ENCODE measurements at regions not wholly inside any gene's neighbourhood (a gene's known extent, or its start where the extent isn't known, plus 50 kb on each side); places are given as distances from the start of the nearest gene placed in this dataset.

DNA sequence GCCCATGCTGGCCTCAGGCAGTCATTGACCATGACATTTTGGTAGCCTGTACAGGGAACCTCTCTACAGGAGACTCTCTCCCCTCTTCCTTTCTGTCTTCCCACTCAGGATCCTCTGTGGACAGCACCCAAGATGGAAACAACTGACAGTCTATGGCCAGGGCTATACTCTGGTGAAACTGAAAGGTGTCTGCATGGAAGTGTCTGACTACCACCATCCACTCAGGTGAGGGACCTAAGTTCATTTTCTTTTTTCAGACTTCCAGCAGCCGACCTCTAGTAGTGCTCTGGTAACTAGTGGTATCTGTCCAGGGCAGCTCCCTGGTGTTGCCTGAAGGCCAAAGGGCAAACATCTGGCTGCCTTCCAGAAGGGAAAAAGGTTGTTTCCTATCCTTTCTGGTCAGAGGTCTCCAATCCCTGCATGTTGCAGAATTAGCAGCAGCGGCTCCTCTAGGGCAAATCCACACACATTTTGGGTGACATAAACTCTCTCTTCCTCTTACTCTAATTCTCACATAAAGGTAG is 804.5 kb downstream of the C4orf33 start:
- BruUV-seq (replicated peaks), result no TSS peak

DNA sequence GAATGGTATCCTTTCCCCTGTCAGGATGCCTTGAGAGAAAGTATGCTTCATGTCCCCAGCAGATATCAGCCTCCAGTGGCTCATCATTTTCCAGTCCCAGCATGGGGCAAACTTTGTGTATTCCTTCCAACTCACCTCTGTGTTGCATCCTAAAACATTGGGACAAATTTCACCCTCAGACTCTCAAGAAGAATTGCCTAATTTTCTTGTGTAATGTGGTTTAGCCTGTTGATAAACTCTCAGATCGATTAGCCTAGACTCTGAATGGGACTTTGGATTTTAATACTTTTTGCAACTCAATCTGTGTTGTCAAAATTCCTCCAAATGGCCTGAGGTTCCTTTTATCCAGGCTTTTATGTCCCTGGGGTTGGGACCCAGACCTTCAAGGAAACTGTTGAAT is 805.3 kb downstream of the C4orf33 start:
- no TSS peak for BruUV-seq (replicated peaks)
- no peaks in the 10 kb centered on the region for H3K27me3 ChIP-seq (replicated peaks; ENCODE audit: insufficient read depth, low read depth, low read length, poor library complexity)
- DNase-seq (ENCODE audit: low spot score), result no peak
- ChIA-PET CTCF (no interaction called here), POLR2A (ENCODE audit: low non-redundant PET) (no interaction called here)
- H3K27ac ChIP-seq (ENCODE audit: low read depth, low read length, poor library complexity, severe bottlenecking), result no peak overlapping the region
- H3K4me1 ChIP-seq (ENCODE audit: insufficient read depth, low read length, poor library complexity, severe bottlenecking), result no peaks in the 10 kb centered on the region
- intact Hi-C loops (cut with micrococcal nuclease; ENCODE audit: unreplicated experiment), result no loop called here
- H3K9me3 ChIP-seq (ENCODE audit: low read depth, low read length, poor library complexity, severe bottlenecking), result no peaks in the 10 kb centered on the region
- no peak overlapping the region for H3K4me3 ChIP-seq (ENCODE audit: low read depth, low read length, poor library complexity, severe bottlenecking)
- H3K36me3 ChIP-seq (ENCODE audit: insufficient read depth, low read length, poor library complexity, severe bottlenecking), result no peaks in the 10 kb centered on the region
- TF ChIP-seq, protein P1, sequence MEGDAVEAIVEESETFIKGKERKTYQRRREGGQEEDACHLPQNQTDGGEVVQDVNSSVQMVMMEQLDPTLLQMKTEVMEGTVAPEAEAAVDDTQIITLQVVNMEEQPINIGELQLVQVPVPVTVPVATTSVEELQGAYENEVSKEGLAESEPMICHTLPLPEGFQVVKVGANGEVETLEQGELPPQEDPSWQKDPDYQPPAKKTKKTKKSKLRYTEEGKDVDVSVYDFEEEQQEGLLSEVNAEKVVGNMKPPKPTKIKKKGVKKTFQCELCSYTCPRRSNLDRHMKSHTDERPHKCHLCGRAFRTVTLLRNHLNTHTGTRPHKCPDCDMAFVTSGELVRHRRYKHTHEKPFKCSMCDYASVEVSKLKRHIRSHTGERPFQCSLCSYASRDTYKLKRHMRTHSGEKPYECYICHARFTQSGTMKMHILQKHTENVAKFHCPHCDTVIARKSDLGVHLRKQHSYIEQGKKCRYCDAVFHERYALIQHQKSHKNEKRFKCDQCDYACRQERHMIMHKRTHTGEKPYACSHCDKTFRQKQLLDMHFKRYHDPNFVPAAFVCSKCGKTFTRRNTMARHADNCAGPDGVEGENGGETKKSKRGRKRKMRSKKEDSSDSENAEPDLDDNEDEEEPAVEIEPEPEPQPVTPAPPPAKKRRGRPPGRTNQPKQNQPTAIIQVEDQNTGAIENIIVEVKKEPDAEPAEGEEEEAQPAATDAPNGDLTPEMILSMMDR (conservative IDR thresholded peaks at IDR 0.05; ENCODE audit: low read depth, low read length), result no peak
- TF ChIP-seq EZH2 (IDR thresholded peaks at IDR 0.05; ENCODE audit: borderline replicate concordance, low read depth, low read length, poor library complexity, severe bottlenecking), result no peak

More for the DNA sequence above, 804.5 kb downstream of the C4orf33 start:
- intact Hi-C loops (cut with micrococcal nuclease; ENCODE audit: unreplicated experiment), result no loop called here
- CTCF ChIA-PET, result no interaction called here
- Histone ChIP-seq H3K4me1 (ENCODE audit: insufficient read depth, low read length, poor library complexity, severe bottlenecking) (no peaks in the 10 kb centered on the region), H3K27ac (ENCODE audit: low read depth, low read length, poor library complexity, severe bottlenecking) (no peak overlapping the region), H3K4me3 (ENCODE audit: low read depth, low read length, poor library complexity, severe bottlenecking) (no peak overlapping the region), H3K9me3 (ENCODE audit: low read depth, low read length, poor library complexity, severe bottlenecking) (no peaks in the 10 kb centered on the region), H3K36me3 (ENCODE audit: insufficient read depth, low read length, poor library complexity, severe bottlenecking) (no peaks in the 10 kb centered on the region), H3K27me3 (replicated peaks; ENCODE audit: insufficient read depth, low read depth, low read length, poor library complexity) (no peaks in the 10 kb centered on the region)
- POLR2A ChIA-PET (ENCODE audit: low non-redundant PET), result no interaction called here
- no peak for DNase-seq (ENCODE audit: low spot score)
- TF ChIP-seq, protein P1 (conservative IDR thresholded peaks at IDR 0.05; ENCODE audit: low read depth, low read length), result no peak
- TF ChIP-seq EZH2 (IDR thresholded peaks at IDR 0.05; ENCODE audit: borderline replicate concordance, low read depth, low read length, poor library complexity, severe bottlenecking), result no peak

DNA sequence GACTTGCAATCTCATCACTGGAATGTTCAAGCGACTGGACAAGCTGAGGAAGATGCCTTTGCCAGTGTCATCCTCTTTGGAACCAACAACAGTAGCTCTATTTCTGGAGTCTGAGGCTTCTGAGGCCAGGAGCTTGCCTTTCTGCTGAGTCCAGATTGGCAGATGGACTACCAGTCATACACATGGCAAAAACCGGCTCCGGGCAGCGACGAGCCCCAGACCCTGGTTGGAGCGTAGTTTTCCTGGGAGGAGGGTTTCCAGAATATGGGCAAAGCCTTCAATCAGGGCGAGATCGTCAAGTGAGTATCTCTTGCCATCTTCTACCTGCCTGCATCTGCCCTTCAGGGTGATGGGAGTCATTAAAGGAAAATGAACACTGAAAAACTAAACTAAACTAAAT is 807.9 kb downstream of the C4orf33 start:
- TF ChIP-seq, protein P1 (conservative IDR thresholded peaks at IDR 0.05; ENCODE audit: low read depth, low read length), result no peak
- no peak for TF ChIP-seq EZH2 (IDR thresholded peaks at IDR 0.05; ENCODE audit: borderline replicate concordance, low read depth, low read length, poor library complexity, severe bottlenecking)
- no TSS peak for BruUV-seq (replicated peaks)
- Histone ChIP-seq H3K27ac (ENCODE audit: low read depth, low read length, poor library complexity, severe bottlenecking) (no peak overlapping the region), H3K36me3 (ENCODE audit: insufficient read depth, low read length, poor library complexity, severe bottlenecking) (no peaks in the 10 kb centered on the region), H3K4me3 (ENCODE audit: low read depth, low read length, poor library complexity, severe bottlenecking) (no peak overlapping the region), H3K9me3 (ENCODE audit: low read depth, low read length, poor library complexity, severe bottlenecking) (no peaks in the 10 kb centered on the region), H3K4me1 (ENCODE audit: insufficient read depth, low read length, poor library complexity, severe bottlenecking) (no peaks in the 10 kb centered on the region), H3K27me3 (replicated peaks; ENCODE audit: insufficient read depth, low read depth, low read length, poor library complexity) (no peaks in the 10 kb centered on the region)
- ChIA-PET POLR2A (ENCODE audit: low non-redundant PET) (no interaction called here), CTCF (no interaction called here)
- no peak for DNase-seq (ENCODE audit: low spot score)
- intact Hi-C loops (cut with micrococcal nuclease; ENCODE audit: unreplicated experiment), result no loop called here

Data from A673 (cell line).